ENCODE measurements at regions not wholly inside any gene's neighbourhood (a gene's known extent, or its start where the extent isn't known, plus 50 kb on each side); places are given as distances from the start of the nearest gene placed in this dataset.
"Not testable (repeated sequence)": the region's sequence is repeated elsewhere in the genome, so short reads cannot be mapped to it uniquely, and the experiment has no call there.

DNA sequence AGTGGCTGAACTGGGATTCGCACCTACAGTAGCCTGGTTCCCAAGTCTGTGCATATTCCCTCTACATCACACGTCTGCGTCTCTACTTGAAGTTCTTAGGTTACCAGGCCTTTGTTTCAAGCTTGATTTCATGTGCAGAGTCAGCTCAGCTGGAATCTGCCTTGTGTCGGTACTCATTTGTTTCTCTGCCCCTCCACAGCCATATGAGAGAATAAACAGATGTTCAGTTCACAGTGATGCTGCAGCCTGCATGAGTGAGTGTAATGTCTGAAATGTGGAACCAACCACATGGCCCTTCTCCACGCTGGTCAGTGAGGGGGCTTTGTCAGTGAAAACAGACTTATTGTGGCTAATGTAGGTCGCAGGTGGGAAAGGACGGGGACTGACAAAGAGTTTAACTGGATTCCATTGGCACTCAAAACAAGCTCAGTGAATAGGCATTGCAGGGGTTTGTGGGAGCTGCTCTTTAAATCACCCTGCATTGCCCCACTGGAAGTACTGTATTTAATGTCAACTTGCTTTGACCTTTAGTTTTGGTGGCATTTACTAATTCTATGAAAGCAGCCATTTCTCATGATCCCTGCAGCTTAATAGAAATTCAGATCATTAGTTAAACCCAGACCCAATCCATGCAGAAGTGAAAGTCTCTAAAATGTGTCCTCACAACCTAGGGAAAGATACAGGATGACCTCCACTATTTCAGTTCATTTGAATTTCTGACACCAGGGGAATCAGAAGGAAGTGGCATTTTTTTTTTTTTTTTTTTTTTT, 136.4 kb upstream of the FAM78B start:
- Histone ChIP-seq H3K4me1 (ENCODE audit: control insufficient read depth in 2 of 2, insufficient read depth in 2 of 2, low read length in 1 of 2) (no peaks in the 10 kb centered on the region), H3K9me3 (ENCODE audit: control insufficient read depth in 2 of 2, insufficient read depth in 1 of 2, low read depth in 1 of 2, low read length in 1 of 2) (no peaks in the 10 kb centered on the region), H3K36me3 (ENCODE audit: control insufficient read depth in 2 of 2, insufficient read depth in 2 of 2, low read length in 1 of 2) (no peaks in the 10 kb centered on the region), H3K27me3 (ENCODE audit: control insufficient read depth in 1 of 2, insufficient read depth in 2 of 2, low read length in 2 of 2) (no peaks in the 10 kb centered on the region), H3K4me3 (ENCODE audit: low read depth in 1 of 2, low read length in 2 of 2) (no peak overlapping the region), H3K27ac (ENCODE audit: low read depth in 2 of 2, low read length in 1 of 2) (no peak overlapping the region)
- WGBS, 2 donors, result 57 to 61% methylated on average over 7 of the region's 7 CpGs

DNA sequence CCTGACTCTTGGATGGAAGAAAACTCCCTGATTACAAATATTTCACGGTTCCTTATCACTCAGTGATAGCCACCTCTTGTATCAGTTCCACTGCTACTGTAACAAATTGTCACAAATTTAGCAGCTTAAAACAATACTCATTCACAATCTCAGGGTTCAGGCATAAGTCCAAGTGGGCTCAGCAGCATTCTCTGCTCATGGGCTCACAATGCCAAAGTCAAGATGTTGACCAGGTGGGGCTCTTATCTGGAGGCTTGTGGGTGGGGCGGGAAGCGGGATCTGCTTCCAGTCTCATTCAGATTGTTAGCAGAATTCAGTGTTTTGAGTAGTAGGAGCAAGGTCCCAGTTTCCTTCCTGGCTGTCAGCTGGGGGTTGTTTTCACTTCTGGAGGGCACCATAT, 137.3 kb upstream of the FAM78B start:
- Histone ChIP-seq H3K9me3 (ENCODE audit: control insufficient read depth in 2 of 2, insufficient read depth in 1 of 2, low read depth in 1 of 2, low read length in 1 of 2) (no peaks in the 10 kb centered on the region), H3K27ac (ENCODE audit: low read depth in 2 of 2, low read length in 1 of 2) (no peak overlapping the region), H3K4me3 (ENCODE audit: low read depth in 1 of 2, low read length in 2 of 2) (no peak overlapping the region), H3K36me3 (ENCODE audit: control insufficient read depth in 2 of 2, insufficient read depth in 2 of 2, low read length in 1 of 2) (no peaks in the 10 kb centered on the region), H3K4me1 (ENCODE audit: control insufficient read depth in 2 of 2, insufficient read depth in 2 of 2, low read length in 1 of 2) (no peaks in the 10 kb centered on the region), H3K27me3 (ENCODE audit: control insufficient read depth in 1 of 2, insufficient read depth in 2 of 2, low read length in 2 of 2) (no peaks in the 10 kb centered on the region)
- 64 to 79% methylated on average over 3 of the region's 3 CpGs for WGBS, 2 donors

DNA sequence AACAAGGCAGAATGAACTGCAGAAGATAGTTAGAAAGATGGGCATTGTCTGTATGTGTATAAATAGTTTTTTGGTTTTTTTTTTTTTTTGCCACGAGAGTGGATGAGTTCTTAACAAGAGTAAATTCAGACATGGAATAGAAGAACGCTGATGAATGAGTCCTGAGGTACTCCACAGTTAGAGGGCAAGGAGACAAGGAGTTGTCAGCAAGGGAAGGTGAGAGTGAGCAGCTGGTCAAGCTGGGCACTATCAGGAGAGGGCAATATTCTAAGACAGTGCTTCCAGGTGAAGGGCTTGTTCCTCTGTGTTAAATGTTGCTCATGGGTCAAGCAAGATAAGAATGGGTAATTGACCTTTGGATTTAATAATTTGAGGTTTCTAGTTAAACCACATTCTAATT, 138.6 kb upstream of the FAM78B start:
- H3K27ac ChIP-seq (ENCODE audit: low read depth in 2 of 2, low read length in 1 of 2), result no peak overlapping the region
- H3K27me3 ChIP-seq (ENCODE audit: control insufficient read depth in 1 of 2, insufficient read depth in 2 of 2, low read length in 2 of 2), result no peaks in the 10 kb centered on the region
- H3K36me3 ChIP-seq (ENCODE audit: control insufficient read depth in 2 of 2, insufficient read depth in 2 of 2, low read length in 1 of 2), result no peaks in the 10 kb centered on the region
- WGBS, 2 donors, result 62 to 64% methylated on average over 2 of the region's 2 CpGs
- H3K4me1 ChIP-seq (ENCODE audit: control insufficient read depth in 2 of 2, insufficient read depth in 2 of 2, low read length in 1 of 2), result no peaks in the 10 kb centered on the region
- H3K9me3 ChIP-seq (ENCODE audit: control insufficient read depth in 2 of 2, insufficient read depth in 1 of 2, low read depth in 1 of 2, low read length in 1 of 2), result no peaks in the 10 kb centered on the region
- H3K4me3 ChIP-seq (ENCODE audit: low read depth in 1 of 2, low read length in 2 of 2), result no peak overlapping the region

GRCh38 chr1:166307261-166308188, 140.7 kb upstream of the FAM78B start:
- Histone ChIP-seq H3K27me3 (ENCODE audit: control insufficient read depth in 1 of 2, insufficient read depth in 2 of 2, low read length in 2 of 2) (no peaks in the 10 kb centered on the region), H3K4me3 (ENCODE audit: low read depth in 1 of 2, low read length in 2 of 2) (no peak overlapping the region), H3K4me1 (ENCODE audit: control insufficient read depth in 2 of 2, insufficient read depth in 2 of 2, low read length in 1 of 2) (no peaks in the 10 kb centered on the region), H3K9me3 (ENCODE audit: control insufficient read depth in 2 of 2, insufficient read depth in 1 of 2, low read depth in 1 of 2, low read length in 1 of 2) (no peaks in the 10 kb centered on the region), H3K36me3 (ENCODE audit: control insufficient read depth in 2 of 2, insufficient read depth in 2 of 2, low read length in 1 of 2) (no peaks in the 10 kb centered on the region), H3K27ac (ENCODE audit: low read depth in 2 of 2, low read length in 1 of 2) (no peak overlapping the region)
- WGBS, 2 donors, result 46 to 54% methylated on average over 9 of the region's 9 CpGs

GRCh38 chr1:166316306-166316705, 149.5 kb upstream of the FAM78B start:
- not testable (repeated sequence) for H3K36me3 ChIP-seq (ENCODE audit: control insufficient read depth in 2 of 2, insufficient read depth in 2 of 2, low read length in 1 of 2); H3K27ac ChIP-seq (ENCODE audit: low read depth in 2 of 2, low read length in 1 of 2); H3K27me3 ChIP-seq (ENCODE audit: control insufficient read depth in 1 of 2, insufficient read depth in 2 of 2, low read length in 2 of 2); H3K4me1 ChIP-seq (ENCODE audit: control insufficient read depth in 2 of 2, insufficient read depth in 2 of 2, low read length in 1 of 2); H3K9me3 ChIP-seq (ENCODE audit: control insufficient read depth in 2 of 2, insufficient read depth in 1 of 2, low read depth in 1 of 2, low read length in 1 of 2); H3K4me3 ChIP-seq (ENCODE audit: low read depth in 1 of 2, low read length in 2 of 2)
- 70 to 76% methylated on average over 5 of the region's 5 CpGs for WGBS, 2 donors

- H3K4me1 ChIP-seq (ENCODE audit: control insufficient read depth in 2 of 2, insufficient read depth in 2 of 2, low read length in 1 of 2), result no peaks in the 10 kb centered on the region
- WGBS, 2 donors, result 54 to 62% methylated on average over 3 of the region's 3 CpGs
- H3K27me3 ChIP-seq (ENCODE audit: control insufficient read depth in 1 of 2, insufficient read depth in 2 of 2, low read length in 2 of 2), result no peaks in the 10 kb centered on the region
- H3K9me3 ChIP-seq (ENCODE audit: control insufficient read depth in 2 of 2, insufficient read depth in 1 of 2, low read depth in 1 of 2, low read length in 1 of 2), result no peaks in the 10 kb centered on the region
- no peak overlapping the region for H3K4me3 ChIP-seq (ENCODE audit: low read depth in 1 of 2, low read length in 2 of 2)
- no peaks in the 10 kb centered on the region for H3K36me3 ChIP-seq (ENCODE audit: control insufficient read depth in 2 of 2, insufficient read depth in 2 of 2, low read length in 1 of 2)
- H3K27ac ChIP-seq (ENCODE audit: low read depth in 2 of 2, low read length in 1 of 2), result no peak overlapping the region
Observed at GRCh38 chr1:166322470-166322869, 155.7 kb upstream of the FAM78B start.

- Histone ChIP-seq H3K27me3 (ENCODE audit: control insufficient read depth in 1 of 2, insufficient read depth in 2 of 2, low read length in 2 of 2) (no peaks in the 10 kb centered on the region), H3K4me3 (ENCODE audit: low read depth in 1 of 2, low read length in 2 of 2) (no peak overlapping the region), H3K9me3 (ENCODE audit: control insufficient read depth in 2 of 2, insufficient read depth in 1 of 2, low read depth in 1 of 2, low read length in 1 of 2) (no peaks in the 10 kb centered on the region), H3K36me3 (ENCODE audit: control insufficient read depth in 2 of 2, insufficient read depth in 2 of 2, low read length in 1 of 2) (no peaks in the 10 kb centered on the region), H3K4me1 (ENCODE audit: control insufficient read depth in 2 of 2, insufficient read depth in 2 of 2, low read length in 1 of 2) (no peaks in the 10 kb centered on the region), H3K27ac (ENCODE audit: low read depth in 2 of 2, low read length in 1 of 2) (no peak overlapping the region)
- WGBS, 2 donors, result 68 to 69% methylated on average over 5 of the region's 5 CpGs
Observed at GRCh38 chr1:166327886-166328285, 161.1 kb upstream of the FAM78B start.

DNA sequence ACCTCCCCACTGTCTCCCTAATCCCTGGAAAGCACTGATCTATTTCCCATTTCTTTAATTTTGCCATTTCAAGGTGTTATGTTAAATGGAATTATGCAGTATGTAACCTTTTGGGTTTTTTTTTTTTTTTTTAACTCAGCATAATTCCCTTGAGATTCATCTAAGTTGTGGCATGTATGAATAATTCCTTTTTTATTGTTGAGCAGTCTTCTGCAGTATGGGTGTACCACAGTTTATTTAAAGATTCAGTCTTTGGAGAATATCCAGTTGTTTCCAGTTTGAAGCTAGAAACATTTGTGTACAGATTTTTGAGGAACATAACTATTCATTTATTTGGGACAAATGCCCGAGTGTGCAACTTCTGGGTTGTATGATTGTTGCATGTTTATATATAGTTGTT, 162.2 kb upstream of the FAM78B start:
- no peaks in the 10 kb centered on the region for H3K36me3 ChIP-seq (ENCODE audit: control insufficient read depth in 2 of 2, insufficient read depth in 2 of 2, low read length in 1 of 2)
- no peak overlapping the region for H3K27ac ChIP-seq (ENCODE audit: low read depth in 2 of 2, low read length in 1 of 2)
- WGBS, 2 donors, result 78 to 89% methylated on average over 1 of the region's 1 CpG
- no peaks in the 10 kb centered on the region for H3K9me3 ChIP-seq (ENCODE audit: control insufficient read depth in 2 of 2, insufficient read depth in 1 of 2, low read depth in 1 of 2, low read length in 1 of 2)
- no peaks in the 10 kb centered on the region for H3K4me1 ChIP-seq (ENCODE audit: control insufficient read depth in 2 of 2, insufficient read depth in 2 of 2, low read length in 1 of 2)
- no peak overlapping the region for H3K4me3 ChIP-seq (ENCODE audit: low read depth in 1 of 2, low read length in 2 of 2)
- no peaks in the 10 kb centered on the region for H3K27me3 ChIP-seq (ENCODE audit: control insufficient read depth in 1 of 2, insufficient read depth in 2 of 2, low read length in 2 of 2)

- no peaks in the 10 kb centered on the region for H3K4me1 ChIP-seq (ENCODE audit: control insufficient read depth in 2 of 2, insufficient read depth in 2 of 2, low read length in 1 of 2)
- H3K9me3 ChIP-seq (ENCODE audit: control insufficient read depth in 2 of 2, insufficient read depth in 1 of 2, low read depth in 1 of 2, low read length in 1 of 2), result no peaks in the 10 kb centered on the region
- H3K27ac ChIP-seq (ENCODE audit: low read depth in 2 of 2, low read length in 1 of 2), result no peak overlapping the region
- H3K27me3 ChIP-seq (ENCODE audit: control insufficient read depth in 1 of 2, insufficient read depth in 2 of 2, low read length in 2 of 2), result no peaks in the 10 kb centered on the region
- H3K36me3 ChIP-seq (ENCODE audit: control insufficient read depth in 2 of 2, insufficient read depth in 2 of 2, low read length in 1 of 2), result no peaks in the 10 kb centered on the region
- WGBS, 2 donors, result 62% methylated on average over 1 of the region's 1 CpG
- no peak overlapping the region for H3K4me3 ChIP-seq (ENCODE audit: low read depth in 1 of 2, low read length in 2 of 2)
Observed at GRCh38 chr1:166330096-166330495, 163.3 kb upstream of the FAM78B start.

All from esophagus (tissue), 2 donors.